NCI-H460 (cell line): ENCODE measurements at regions not wholly inside any gene's neighbourhood (a gene's known extent, or its start where the extent isn't known, plus 50 kb on each side); places are given as distances from the start of the nearest gene placed in this dataset.
"Not testable (repeated sequence)": the region's sequence is repeated elsewhere in the genome, so short reads cannot be mapped to it uniquely, and the experiment has no call there.

ENCODE experiments used
- DNase-seq: peaks from one replicate; pipeline ENCODE4 v3.0.0-alpha.2; 2016; ENCODE audit warnings: low read depth; ENCODE audit errors: extremely low read depth

DNA sequence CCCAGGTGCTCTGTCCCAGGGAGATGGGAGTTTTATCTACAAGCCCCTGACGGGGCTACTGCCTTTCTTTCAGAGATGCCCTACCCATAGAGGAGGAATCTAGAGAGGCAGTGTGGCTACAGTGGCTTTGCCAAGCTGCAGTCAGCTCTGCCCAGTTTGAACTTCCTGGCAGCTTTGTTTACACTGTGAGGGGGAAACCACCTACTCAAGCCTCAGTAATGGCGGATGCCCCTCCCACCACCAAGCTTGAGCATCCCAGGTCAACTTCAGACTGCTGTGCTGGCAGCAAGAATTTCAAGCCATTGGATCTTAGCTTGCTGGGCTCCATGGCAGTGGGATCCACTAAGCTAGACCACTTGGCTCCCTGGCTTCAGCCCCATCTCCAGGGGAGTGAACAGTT is 53.1 kb upstream of the TMEM252 start:
- not testable (repeated sequence) for DNase-seq

DNA sequence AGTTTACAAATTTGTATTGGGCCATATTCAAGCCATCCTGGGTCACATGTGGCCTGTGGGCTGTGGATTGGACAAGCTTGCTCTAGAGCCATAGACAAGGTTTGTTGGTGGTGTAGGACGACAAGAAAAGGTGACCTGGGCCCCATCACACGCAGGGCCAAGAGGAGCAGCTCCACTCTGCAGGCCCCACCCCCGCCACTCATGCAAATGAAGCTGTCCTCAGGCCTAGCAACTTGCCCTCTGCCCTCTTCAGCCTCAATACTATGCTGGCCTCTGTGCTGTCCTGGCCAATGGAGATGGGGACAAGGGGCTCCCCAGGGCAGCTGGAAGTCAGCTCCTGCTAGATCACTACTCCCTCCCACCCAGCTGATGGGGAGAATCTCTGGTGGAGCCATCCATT is 55.2 kb upstream of the TMEM252 start:
- no peak for DNase-seq

DNA sequence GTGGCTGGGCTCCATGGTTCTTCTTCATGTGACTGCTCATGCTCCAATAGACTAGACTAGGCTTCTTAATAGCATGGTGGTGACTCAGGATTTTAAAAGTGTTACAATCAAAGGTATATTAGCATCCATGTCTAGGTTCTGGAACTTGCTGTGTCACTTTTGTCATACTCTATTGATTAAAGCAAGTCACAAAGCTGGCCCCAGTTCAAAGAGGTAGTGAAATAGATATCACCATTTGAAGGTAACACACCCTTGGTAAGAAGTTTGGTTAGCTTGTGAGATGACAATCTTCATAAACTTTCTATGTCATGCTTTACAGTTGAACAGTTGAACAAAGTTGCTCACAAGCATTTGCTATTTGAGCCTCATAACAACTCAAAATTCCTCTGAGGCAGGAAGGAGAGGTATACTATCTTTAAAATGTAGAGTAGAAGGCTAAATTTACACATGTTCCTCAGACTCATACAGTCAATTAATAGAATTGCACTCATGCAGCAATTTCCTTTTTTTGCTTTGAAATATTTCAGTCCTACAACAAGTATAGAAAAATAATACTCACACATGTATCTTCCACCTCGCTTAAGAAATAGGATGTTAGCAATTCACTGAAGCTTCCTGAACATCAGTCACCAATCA is 56.8 kb upstream of the TMEM252 start:
- DNase-seq = no peak

DNA sequence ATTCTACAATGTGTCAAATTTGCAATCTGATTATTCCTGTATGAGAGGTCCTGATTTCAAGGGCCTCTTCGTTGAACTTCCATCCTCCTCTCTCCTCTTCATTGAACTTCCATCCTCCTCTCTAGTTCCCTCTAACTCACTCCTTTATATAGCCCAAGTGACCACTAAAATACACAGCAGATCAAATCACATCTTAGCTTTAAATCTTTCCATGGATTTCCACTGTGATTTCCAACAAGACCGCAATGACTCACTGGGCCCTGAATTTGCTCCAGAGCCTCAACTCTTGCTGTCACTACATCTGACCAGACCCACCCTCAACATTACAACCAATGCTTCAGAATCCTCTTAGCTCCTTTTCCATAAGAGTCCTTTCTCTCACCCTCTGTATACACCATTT is 59.1 kb upstream of the TMEM252 start:
- no peak for DNase-seq

- no peak for DNase-seq
These were observed 60.4 kb upstream of the TMEM252 start for GRCh38 chr9:68601081-68601480.

DNA sequence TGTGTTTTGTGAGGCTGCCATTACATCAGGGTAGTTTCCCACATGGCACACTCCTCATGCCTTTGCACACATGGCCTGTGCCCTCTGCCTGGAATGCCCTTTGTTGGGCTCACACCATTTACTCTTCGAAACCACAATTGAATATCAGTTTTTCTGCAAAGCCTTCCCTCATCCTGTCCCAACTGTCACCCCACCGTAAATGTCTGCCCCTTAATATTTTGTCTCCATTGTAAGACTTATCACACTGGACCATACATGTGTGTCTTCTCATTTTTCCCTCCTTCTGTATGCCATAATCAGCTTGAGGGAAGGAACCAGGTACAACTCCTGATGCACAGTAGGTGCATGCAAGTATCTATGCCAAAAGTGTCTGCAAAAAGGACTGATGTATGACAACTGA is 62.7 kb upstream of the TMEM252 start:
- DNase-seq = no peak

DNA sequence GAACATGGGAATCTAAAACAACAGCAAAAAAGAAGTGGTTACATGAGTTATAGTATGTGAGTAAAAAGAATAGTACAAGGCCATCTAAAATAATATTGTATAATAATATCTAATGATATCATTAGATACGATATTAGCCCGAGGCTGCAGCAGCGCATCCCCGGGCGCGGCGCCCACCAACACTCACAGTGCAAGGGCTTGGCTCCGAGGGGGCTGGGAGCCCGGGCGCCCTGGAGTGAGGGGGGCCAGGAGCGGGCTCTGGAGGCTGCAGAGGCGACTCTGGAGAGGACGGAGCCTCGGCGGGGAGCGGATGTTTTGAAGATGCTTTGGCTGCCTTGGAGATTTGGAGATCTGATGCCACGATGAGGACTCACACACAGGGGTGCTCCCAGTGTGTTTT is 68.1 kb upstream of the TMEM252 start:
- no peak for DNase-seq

DNA sequence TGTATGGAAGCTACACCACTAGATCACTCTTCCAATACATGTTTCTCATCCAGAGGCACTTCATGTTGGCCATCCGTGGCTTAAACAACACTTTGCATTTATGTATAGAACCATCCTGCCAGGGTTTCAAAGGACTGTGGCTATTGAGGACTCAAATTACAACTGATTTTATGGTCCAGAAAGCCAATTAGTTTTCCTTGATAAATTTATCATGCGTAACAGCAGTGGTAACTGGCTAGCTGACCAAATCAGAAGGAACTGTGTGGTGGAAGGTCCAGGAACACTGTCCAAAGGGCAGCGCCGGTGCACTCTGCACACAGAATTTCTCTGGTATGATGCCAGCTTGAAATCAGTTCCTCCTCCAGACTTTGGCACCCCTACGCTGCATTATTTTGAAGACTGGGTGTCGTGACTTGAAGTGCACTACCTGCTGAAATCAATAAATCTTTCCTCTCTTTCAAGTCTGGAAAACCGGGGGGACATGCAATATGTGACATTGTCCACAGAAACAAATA is 69.3 kb upstream of the TMEM252 start:
- no peak for DNase-seq

DNA sequence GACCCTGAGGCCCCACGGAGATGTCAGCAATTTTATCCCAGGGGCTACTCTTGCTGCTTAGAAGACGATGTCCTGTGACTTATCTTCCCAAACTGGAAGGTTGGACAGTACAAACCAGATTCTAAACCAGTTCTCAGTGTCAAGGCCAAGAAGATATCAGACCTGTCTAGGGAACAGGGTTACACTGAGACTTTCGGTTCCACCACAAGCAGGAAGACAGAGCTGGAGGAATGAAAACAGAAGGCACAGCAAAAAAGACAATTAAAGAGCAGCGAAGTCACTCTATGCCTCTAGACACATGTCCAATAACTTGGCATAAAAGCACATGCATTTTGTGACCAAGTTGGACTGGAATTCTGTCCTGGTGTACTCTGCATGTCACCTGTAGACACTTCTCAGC is 73.4 kb upstream of the TMEM252 start:
- no peak for DNase-seq

DNA sequence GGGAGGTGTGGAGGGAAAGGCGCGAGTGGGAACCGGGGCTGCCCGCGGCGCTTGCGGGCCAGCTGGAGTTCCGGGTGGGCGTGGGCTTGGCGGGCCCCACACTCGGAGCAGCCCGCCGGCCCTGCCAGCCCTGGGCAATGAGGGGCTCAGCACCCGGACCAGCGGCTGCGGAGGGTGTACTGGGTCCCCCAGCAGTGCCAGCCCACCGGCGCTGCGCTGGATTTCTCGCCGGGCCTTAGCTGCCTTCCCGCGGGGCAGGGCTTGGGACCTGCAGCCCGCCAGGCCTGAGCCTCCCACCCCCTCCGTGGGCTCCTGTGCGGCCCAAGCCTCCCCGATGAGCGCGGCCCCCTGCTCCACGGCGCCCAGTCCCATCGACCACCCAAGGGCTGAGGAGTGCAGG is 76.3 kb upstream of the TMEM252 start:
- not testable (repeated sequence) for DNase-seq

GRCh38 chr9:68619072-68619471 is 78.4 kb upstream of the TMEM252 start:
- no peak for DNase-seq

DNA sequence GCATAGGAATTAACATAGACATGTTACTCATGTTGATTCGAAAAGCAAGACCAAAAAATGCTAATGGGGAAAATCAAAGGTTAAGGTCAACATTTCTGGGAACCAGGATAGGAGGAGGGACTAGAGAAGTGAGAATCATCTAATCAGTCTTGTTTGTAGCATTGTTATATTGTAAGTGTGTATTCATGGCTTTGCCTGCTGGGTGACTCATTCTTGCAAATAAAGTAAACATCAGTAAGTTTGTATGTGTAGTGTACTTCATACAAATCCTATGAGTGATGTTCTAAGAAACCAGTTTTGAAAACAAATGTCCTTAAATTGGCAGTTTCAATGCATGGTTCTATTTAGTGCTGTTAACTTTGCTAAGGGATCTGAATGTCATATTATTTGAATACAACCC is 79.0 kb upstream of the TMEM252 start:
- DNase-seq = peak; percentile 1

GRCh38 chr9:68625559-68625958 is 79.5 kb upstream of the PIP5K1B start:
- no peak for DNase-seq

GRCh38 chr9:68626526-68626925 is 78.5 kb upstream of the PIP5K1B start:
- no peak for DNase-seq

DNA sequence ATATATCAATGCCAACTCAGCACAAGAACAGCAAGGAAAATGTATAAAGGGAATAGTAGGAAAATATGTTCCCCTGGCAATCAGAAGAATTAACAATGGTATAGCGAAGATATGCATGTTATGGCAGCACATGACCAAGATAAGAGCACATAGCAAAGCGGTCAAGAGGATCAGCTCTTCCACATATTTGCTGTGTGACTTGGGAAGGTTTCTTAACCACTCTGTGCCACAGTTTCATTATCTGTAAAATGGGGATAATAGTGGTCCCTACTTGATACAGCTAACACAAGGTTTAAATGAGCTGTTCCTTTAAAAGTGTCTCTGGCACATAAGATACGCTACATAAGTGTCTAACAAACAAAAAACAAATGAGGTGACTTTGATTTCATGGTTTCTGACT is 77.9 kb upstream of the PIP5K1B start:
- no peak for DNase-seq

GRCh38 chr9:68627594-68627993 is 77.4 kb upstream of the PIP5K1B start:
- no peak for DNase-seq

- no peak for DNase-seq
These were observed 76.0 kb upstream of the PIP5K1B start for GRCh38 chr9:68629042-68629441.

GRCh38 chr9:68631811-68632210 is 73.2 kb upstream of the PIP5K1B start:
- DNase-seq = no peak

GRCh38 chr9:68637020-68637419 is 68.0 kb upstream of the PIP5K1B start:
- DNase-seq = no peak

GRCh38 chr9:68639261-68639660 is 65.8 kb upstream of the PIP5K1B start:
- DNase-seq = not testable (repeated sequence)

DNA sequence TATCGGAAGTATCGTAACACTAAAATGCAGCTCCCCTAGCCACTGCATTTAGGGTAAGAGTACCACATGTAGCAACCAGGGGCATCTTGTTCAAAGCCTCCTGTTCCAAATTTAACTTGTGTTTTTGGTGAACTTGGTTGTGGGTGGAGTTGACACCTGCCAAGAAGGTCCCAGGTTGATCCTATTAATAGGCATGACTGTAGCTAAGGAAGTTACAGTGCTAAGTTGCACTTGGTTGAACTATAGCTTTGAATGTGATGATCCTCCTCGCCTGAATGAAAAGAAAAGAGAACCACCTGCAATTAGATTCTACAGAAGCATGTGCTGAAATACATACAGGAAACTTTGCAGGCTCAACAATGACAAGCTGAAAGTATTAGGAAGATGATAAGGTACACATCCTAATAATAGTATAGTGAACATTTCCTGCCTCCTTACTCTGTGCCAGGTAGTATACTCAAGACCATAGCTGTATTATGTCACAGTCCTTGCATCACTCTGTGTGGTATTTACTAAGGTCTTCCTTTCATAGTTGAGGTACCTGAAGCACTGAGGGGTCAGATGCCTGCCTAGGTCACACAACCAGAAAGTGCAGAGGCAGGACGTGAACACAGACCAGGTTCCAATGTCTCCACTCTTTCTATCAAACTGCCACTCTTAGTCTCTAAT is 64.5 kb upstream of the PIP5K1B start:
- DNase-seq = no peak
